Liver (tissue), 8 donors: ENCODE measurements at regions not wholly inside any gene's neighbourhood (a gene's known extent, or its start where the extent isn't known, plus 50 kb on each side); places are given as distances from the start of the nearest gene placed in this dataset.

Experiments used
- DNase-seq: peaks from one replicate; pipeline ENCODE4 v3.0.0-alpha.2; 2017; ENCODE audit warnings: low spot score
- H3K27ac ChIP-seq, 2 donors: one replicate each; pipeline ENCODE4 v1.7.0; 2013; ENCODE audit warnings: inconsistent platforms in 2 of 2, low read length in 2 of 2, control low read depth in 1 of 2, low read depth in 1 of 2, mild to moderate bottlenecking in 1 of 2
- H3K27me3 ChIP-seq, 4 donors: one replicate each; pipeline versions ENCODE4 v1.6.1 to v1.7.0; 2013; ENCODE audit warnings: low read length in 3 of 4, inconsistent platforms in 1 of 4, mild to moderate bottlenecking in 1 of 4, moderate library complexity in 1 of 4; ENCODE audit not compliant: control insufficient read depth in 4 of 4, insufficient read depth in 4 of 4
- H3K36me3 ChIP-seq, 4 donors: one replicate each; pipeline versions ENCODE4 v1.6.1 to v1.7.0; 2013; ENCODE audit warnings: low read length in 3 of 4, mild to moderate bottlenecking in 3 of 4, low read depth in 1 of 4, moderate library complexity in 1 of 4; ENCODE audit not compliant: control insufficient read depth in 4 of 4, insufficient read depth in 3 of 4
- H3K4me1 ChIP-seq, 4 donors: one replicate each; pipeline versions ENCODE4 v1.6.1 to v1.7.0; 2013; ENCODE audit warnings: low read length in 3 of 4, mild to moderate bottlenecking in 3 of 4, moderate library complexity in 1 of 4; ENCODE audit not compliant: control insufficient read depth in 4 of 4, insufficient read depth in 4 of 4
- H3K4me3 ChIP-seq, 3 donors: one replicate each; pipeline versions ENCODE4 v1.6.1 to v1.7.0; 2013; ENCODE audit warnings: low read length in 3 of 3, control low read depth in 1 of 3, low read depth in 1 of 3, mild to moderate bottlenecking in 1 of 3
- H3K9ac ChIP-seq, 2 donors: one replicate each; pipeline ENCODE4 v1.7.0; 2013; ENCODE audit warnings: low read length in 2 of 2, mild to moderate bottlenecking in 2 of 2, moderate library complexity in 2 of 2, control low read depth in 1 of 2, low read depth in 1 of 2
- H3K9me3 ChIP-seq, 4 donors: one replicate each; pipeline versions ENCODE4 v1.6.1 to v1.7.0; 2013; ENCODE audit warnings: low read length in 3 of 4; ENCODE audit not compliant: control insufficient read depth in 4 of 4
- EGR1 ChIP-seq, 2 donors: IDR thresholded peaks; 2 replicates each; pipeline ENCODE4 v1.6.1; 2016 to 2018; ENCODE audit warnings: antibody characterized with exemption in 2 of 2, low read depth in 2 of 2
- FOXA1 ChIP-seq: IDR thresholded peaks from 2 replicates; pipeline ENCODE4 v1.6.1; 2016; ENCODE audit warnings: antibody characterized with exemption
- FOXA2 ChIP-seq: IDR thresholded peaks from 2 replicates; pipeline ENCODE4 v1.6.1; 2016; ENCODE audit warnings: antibody characterized with exemption
- GABPA ChIP-seq, 2 donors: IDR thresholded peaks in 1 of 2; conservative IDR thresholded peaks in 1 of 2; 2 replicates each; pipeline ENCODE4 v1.6.1; 2016; ENCODE audit warnings: antibody characterized with exemption in 2 of 2, mild to moderate bottlenecking in 1 of 2, moderate library complexity in 1 of 2
- HNF4G ChIP-seq: IDR thresholded peaks from 2 replicates; pipeline ENCODE4 v1.6.1; 2016; ENCODE audit warnings: antibody characterized with exemption
- JUND ChIP-seq, 2 donors: IDR thresholded peaks; 2 replicates each; pipeline ENCODE4 v1.6.1; 2016; ENCODE audit warnings: antibody characterized with exemption in 2 of 2
- NR2F2 ChIP-seq: IDR thresholded peaks from 2 replicates; pipeline ENCODE4 v1.6.1; 2016; ENCODE audit warnings: antibody characterized with exemption
- RAD21 ChIP-seq, 2 donors: IDR thresholded peaks; 2 replicates each; pipeline ENCODE4 v1.6.1; 2016; ENCODE audit warnings: antibody characterized with exemption in 2 of 2, mild to moderate bottlenecking in 2 of 2
- RXRA ChIP-seq, 2 donors: IDR thresholded peaks; 2 replicates each; pipeline ENCODE4 v1.6.1; 2017 to 2018; ENCODE audit warnings: antibody characterized with exemption in 2 of 2, mild to moderate bottlenecking in 1 of 2
- SP1 ChIP-seq: IDR thresholded peaks from 2 replicates; pipeline ENCODE4 v1.6.1; 2018; ENCODE audit warnings: antibody characterized with exemption, mild to moderate bottlenecking
- TAF1 ChIP-seq: conservative IDR thresholded peaks from 2 replicates; pipeline ENCODE4 v1.6.1; 2016; ENCODE audit warnings: antibody characterized with exemption, mild to moderate bottlenecking
- YY1 ChIP-seq: IDR thresholded peaks from 2 replicates; pipeline ENCODE4 v1.6.1; 2016; ENCODE audit warnings: antibody characterized with exemption, mild to moderate bottlenecking
- WGBS: extraction: QIAGEN DNeasy Blood & Tissue Kit; methylation state at CpG from one replicate; pipeline ENCODE4 v1.1.7; 2013; 5-methylcytosine and 5-hydroxymethylcytosine counted together
- TF ChIP-seq, protein P1 (sequence below): IDR thresholded peaks from 2 replicates; pipeline ENCODE4 v1.6.1; 2016; ENCODE audit warnings: antibody characterized with exemption
- TF ChIP-seq, protein P2 (sequence below): IDR thresholded peaks from 2 replicates; pipeline ENCODE4 v1.6.1; 2016; ENCODE audit warnings: antibody characterized with exemption
- TF ChIP-seq, protein P3 (sequence below): IDR thresholded peaks from 2 replicates; pipeline ENCODE4 v1.6.1; 2016; ENCODE audit warnings: antibody characterized with exemption
- TF ChIP-seq, protein P4 (sequence below): fragments of 150-350 bp; IDR thresholded peaks from 2 replicates; pipeline ENCODE4 v1.5.1; 2017; ENCODE audit warnings: improper control_type of control experiment, low read depth, low read length; ENCODE audit not compliant: missing input control
- donor health status: healthy.
- donor health status: healthy.
- donor health status: healthy.
- donor health status: healthy.
- donor health status: healthy.

DNA sequence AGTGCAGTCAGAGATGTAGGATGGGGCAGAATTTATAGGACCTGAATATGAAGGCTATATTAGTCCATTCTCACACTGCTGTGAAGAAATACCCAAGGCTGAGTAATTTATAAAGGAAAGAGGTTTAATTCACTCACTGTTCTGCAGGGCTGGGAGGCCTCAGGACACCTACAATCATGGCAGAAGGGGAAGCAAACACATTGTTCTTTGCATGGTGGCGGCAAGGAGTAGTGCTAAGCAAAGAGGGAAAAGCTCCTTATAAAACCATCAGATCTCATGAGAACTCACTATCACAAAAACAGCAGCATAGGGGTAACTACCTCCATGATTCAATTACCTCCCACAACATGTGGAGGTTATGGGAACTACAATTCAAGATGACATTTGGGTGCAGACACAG, 76.8 kb upstream of the MSTN start:
- WGBS = 100% methylated on average over 1 of the region's 1 CpG
- H3K9me3 ChIP-seq = peaks cover 0 to 6% (median under 1%) of the 10 kb centered on the region in 4 donors
- no peak for DNase-seq
- no peak overlapping the region for H3K27ac ChIP-seq
- no peak overlapping the region for H3K9ac ChIP-seq
- no peaks in the 10 kb centered on the region for H3K27me3 ChIP-seq
- H3K4me3 ChIP-seq = no peak overlapping the region
- H3K36me3 ChIP-seq = no peaks in the 10 kb centered on the region
- no peak for TF ChIP-seq RAD21 (IDR thresholded peaks at IDR 0.05)
- no peak for TF ChIP-seq HNF4G
- no peak for TF ChIP-seq YY1
- no peaks in the 10 kb centered on the region for H3K4me1 ChIP-seq

DNA sequence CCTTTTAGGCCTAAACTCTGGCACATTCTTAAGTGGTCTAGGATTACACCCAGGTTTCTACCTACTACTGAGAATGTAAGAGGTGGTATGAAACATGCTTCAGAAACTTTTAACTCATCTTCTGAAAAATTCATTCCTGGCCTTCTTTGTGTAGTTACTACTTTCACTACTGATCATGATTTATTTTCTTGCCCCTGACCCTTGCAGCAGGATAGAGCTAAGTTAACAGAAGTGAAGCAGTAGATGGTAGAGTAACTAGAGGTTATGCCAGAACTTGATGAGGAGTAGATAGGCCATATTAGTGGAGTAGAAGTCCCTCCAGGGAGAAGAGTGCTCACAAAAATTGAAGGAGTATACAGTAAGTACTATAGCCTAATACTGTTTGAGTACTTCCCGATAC, 75.5 kb upstream of the MSTN start:
- no peaks in the 10 kb centered on the region for H3K36me3 ChIP-seq
- TF ChIP-seq YY1 = no peak
- TF ChIP-seq EGR1 (IDR thresholded peaks at IDR 0.05; ENCODE audit: low read depth in 2 of 2) = no peak
- no peak for TF ChIP-seq RXRA (IDR thresholded peaks at IDR 0.05)
- TF ChIP-seq SP1 = no peak
- TF ChIP-seq, protein P1, sequence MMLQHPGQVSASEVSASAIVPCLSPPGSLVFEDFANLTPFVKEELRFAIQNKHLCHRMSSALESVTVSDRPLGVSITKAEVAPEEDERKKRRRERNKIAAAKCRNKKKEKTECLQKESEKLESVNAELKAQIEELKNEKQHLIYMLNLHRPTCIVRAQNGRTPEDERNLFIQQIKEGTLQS = no peak
- no peak for TF ChIP-seq NR2F2
- TF ChIP-seq JUND (IDR thresholded peaks at IDR 0.05) = no peak
- no peak for TF ChIP-seq RAD21 (IDR thresholded peaks at IDR 0.05)
- TF ChIP-seq, protein P2, sequence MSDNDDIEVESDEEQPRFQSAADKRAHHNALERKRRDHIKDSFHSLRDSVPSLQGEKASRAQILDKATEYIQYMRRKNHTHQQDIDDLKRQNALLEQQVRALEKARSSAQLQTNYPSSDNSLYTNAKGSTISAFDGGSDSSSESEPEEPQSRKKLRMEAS = no peak
- TF ChIP-seq FOXA1 = no peak
- no peak for TF ChIP-seq HNF4G
- no peak overlapping the region for H3K4me3 ChIP-seq
- DNase-seq = no peak
- no peaks in the 10 kb centered on the region for H3K4me1 ChIP-seq
- no peak overlapping the region for H3K27ac ChIP-seq
- no peaks in the 10 kb centered on the region for H3K27me3 ChIP-seq
- H3K9ac ChIP-seq = no peak overlapping the region
- peaks cover 0 to 6% (median under 1%) of the 10 kb centered on the region in 4 donors for H3K9me3 ChIP-seq
- 98% methylated on average over 1 of the region's 1 CpG for WGBS

DNA sequence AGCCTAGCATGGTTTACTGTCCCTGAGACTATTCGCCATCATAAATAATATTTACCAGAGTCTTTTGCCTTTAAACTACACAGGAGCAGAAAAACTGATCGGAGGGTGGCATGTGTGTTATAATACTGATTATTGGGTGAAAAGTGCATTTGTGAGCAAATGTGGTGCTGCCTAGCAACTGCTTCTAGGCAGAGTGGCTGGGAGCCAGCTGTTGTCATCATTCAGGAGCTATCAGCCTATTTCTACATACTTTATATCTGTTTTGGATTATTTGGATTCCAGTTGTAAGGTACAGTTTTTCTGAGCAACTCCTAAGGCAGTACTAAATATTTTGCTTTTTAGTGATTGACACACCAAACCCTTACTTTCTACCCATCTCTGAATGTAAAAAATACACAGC, 75.0 kb upstream of the MSTN start:
- Histone ChIP-seq H3K27me3 (no peaks in the 10 kb centered on the region), H3K9me3 (peaks cover 0 to 6% (median under 1%) of the 10 kb centered on the region in 4 donors), H3K9ac (no peak overlapping the region), H3K36me3 (no peaks in the 10 kb centered on the region), H3K27ac (no peak overlapping the region), H3K4me1 (no peaks in the 10 kb centered on the region), H3K4me3 (no peak overlapping the region)
- no peak for DNase-seq
- TF ChIP-seq, protein P3, sequence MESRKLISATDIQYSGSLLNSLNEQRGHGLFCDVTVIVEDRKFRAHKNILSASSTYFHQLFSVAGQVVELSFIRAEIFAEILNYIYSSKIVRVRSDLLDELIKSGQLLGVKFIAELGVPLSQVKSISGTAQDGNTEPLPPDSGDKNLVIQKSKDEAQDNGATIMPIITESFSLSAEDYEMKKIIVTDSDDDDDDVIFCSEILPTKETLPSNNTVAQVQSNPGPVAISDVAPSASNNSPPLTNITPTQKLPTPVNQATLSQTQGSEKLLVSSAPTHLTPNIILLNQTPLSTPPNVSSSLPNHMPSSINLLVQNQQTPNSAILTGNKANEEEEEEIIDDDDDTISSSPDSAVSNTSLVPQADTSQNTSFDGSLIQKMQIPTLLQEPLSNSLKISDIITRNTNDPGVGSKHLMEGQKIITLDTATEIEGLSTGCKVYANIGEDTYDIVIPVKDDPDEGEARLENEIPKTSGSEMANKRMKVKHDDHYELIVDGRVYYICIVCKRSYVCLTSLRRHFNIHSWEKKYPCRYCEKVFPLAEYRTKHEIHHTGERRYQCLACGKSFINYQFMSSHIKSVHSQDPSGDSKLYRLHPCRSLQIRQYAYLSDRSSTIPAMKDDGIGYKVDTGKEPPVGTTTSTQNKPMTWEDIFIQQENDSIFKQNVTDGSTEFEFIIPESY = no peak
- TF ChIP-seq EGR1 (IDR thresholded peaks at IDR 0.05; ENCODE audit: low read depth in 2 of 2) = no peak
- no peak for TF ChIP-seq HNF4G
- no peak for TF ChIP-seq SP1
- TF ChIP-seq YY1 = no peak
- no peak for TF ChIP-seq NR2F2
- 95% methylated on average over 2 of the region's 2 CpGs for WGBS

DNA sequence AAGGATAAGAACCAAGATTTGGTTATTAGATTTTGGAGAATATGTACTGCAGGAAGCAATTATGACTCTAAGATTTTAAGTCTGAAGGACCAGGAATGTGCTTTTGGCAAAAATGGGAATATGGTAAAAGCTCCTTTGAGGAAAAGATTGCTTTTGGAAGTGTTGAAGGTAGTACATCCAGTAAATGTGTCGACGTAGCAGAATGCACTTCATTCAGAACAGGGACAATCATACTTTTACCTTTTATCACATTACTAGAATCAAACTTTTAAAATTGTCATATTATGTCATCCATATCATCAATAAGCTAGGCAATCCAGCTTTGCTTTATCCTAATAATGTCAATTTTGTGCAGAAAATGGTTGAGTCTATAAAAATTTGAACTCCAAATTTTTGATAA, 74.3 kb upstream of the MSTN start:
- no peaks in the 10 kb centered on the region for H3K4me1 ChIP-seq
- peaks cover 0 to 6% (median under 1%) of the 10 kb centered on the region in 4 donors for H3K9me3 ChIP-seq
- no peaks in the 10 kb centered on the region for H3K27me3 ChIP-seq
- 98% methylated on average over 2 of the region's 2 CpGs for WGBS
- no peak overlapping the region for H3K27ac ChIP-seq
- H3K9ac ChIP-seq = no peak overlapping the region
- H3K36me3 ChIP-seq = no peaks in the 10 kb centered on the region
- no peak for DNase-seq
- no peak overlapping the region for H3K4me3 ChIP-seq
- TF ChIP-seq, protein P2 = no peak
- TF ChIP-seq GABPA (IDR thresholded peaks at IDR 0.05 in 1 of 2, conservative IDR thresholded peaks at IDR 0.05 in 1 of 2) (no peak), HNF4G (no peak), FOXA1 (no peak), EGR1 (IDR thresholded peaks at IDR 0.05; ENCODE audit: low read depth in 2 of 2) (no peak), FOXA2 (no peak), RAD21 (IDR thresholded peaks at IDR 0.05) (no peak), JUND (IDR thresholded peaks at IDR 0.05) (no peak), RXRA (IDR thresholded peaks at IDR 0.05) (no peak), YY1 (no peak), SP1 (no peak), TAF1 (no peak)
- TF ChIP-seq, protein P1 = no peak
- TF ChIP-seq, protein P3 = no peak
- TF ChIP-seq, protein P4, sequence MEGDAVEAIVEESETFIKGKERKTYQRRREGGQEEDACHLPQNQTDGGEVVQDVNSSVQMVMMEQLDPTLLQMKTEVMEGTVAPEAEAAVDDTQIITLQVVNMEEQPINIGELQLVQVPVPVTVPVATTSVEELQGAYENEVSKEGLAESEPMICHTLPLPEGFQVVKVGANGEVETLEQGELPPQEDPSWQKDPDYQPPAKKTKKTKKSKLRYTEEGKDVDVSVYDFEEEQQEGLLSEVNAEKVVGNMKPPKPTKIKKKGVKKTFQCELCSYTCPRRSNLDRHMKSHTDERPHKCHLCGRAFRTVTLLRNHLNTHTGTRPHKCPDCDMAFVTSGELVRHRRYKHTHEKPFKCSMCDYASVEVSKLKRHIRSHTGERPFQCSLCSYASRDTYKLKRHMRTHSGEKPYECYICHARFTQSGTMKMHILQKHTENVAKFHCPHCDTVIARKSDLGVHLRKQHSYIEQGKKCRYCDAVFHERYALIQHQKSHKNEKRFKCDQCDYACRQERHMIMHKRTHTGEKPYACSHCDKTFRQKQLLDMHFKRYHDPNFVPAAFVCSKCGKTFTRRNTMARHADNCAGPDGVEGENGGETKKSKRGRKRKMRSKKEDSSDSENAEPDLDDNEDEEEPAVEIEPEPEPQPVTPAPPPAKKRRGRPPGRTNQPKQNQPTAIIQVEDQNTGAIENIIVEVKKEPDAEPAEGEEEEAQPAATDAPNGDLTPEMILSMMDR = no peak
